HG02610 (cell line): ENCODE measurements at regions not wholly inside any gene's neighbourhood (a gene's known extent, or its start where the extent isn't known, plus 50 kb on each side); places are given as distances from the start of the nearest gene placed in this dataset.

Source experiments
- ATAC-seq: cut with Tn5 transposase; IDR thresholded peaks from one replicate; pipeline ENCODE4 v1.9.1; 2021; ENCODE audit warnings: mild to moderate bottlenecking, moderate library complexity; ENCODE audit not compliant: unreplicated experiment

GRCh38 chr6:91127752-91128151, 540.9 kb upstream of the MAP3K7 start:
- no peak for ATAC-seq

- no peak for ATAC-seq
These were observed 540.0 kb upstream of the MAP3K7 start for GRCh38 chr6:91126876-91127275.

- ATAC-seq: no peak
These were observed 530.7 kb upstream of the MAP3K7 start for GRCh38 chr6:91117550-91117949.

GRCh38 chr6:91114123-91114708, 527.3 kb upstream of the MAP3K7 start:
- ATAC-seq: no peak

DNA sequence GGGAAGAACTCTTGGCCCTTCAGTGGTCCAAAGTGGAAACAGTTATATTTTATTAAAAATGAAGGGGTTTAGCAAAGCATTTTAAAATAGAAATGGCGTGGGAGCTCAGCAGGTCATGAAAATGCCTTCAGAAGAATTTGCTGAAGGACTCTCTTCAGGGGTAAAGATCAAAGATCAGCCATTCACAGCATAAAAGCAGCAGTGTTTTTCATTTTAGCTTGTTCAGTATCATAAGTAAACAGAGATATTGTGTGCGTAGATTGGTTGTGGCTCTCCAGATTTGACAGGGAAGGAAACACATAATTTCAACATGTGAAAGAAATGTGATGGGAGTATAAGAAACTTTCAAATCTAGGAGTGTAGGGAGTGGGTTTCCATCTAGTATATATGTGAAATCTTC, 519.2 kb upstream of the MAP3K7 start:
- ATAC-seq: no peak

DNA sequence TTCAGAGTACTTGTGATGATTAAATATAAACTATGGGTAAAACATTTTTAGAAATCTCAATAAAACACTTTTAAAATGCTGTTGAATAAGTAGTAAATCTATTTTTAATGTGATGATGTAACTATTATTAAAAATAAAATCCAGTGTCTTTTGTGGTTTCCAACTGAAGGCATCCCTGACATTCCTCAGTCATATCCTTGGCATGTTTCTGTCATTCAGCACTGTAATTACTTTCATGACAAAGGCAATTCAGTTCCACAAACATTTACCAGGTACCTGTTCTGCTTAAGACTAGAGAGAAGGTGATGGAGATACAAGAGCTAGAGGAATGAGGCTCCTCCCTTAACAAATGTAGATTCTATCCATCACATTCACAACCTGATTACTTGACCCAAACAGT, 518.7 kb upstream of the MAP3K7 start:
- ATAC-seq: no peak

GRCh38 chr6:91099479-91099878, 512.6 kb upstream of the MAP3K7 start:
- ATAC-seq: no peak

GRCh38 chr6:91098006-91098405, 511.1 kb upstream of the MAP3K7 start:
- no peak for ATAC-seq

GRCh38 chr6:91097364-91097763, 510.5 kb upstream of the MAP3K7 start:
- no peak for ATAC-seq

DNA sequence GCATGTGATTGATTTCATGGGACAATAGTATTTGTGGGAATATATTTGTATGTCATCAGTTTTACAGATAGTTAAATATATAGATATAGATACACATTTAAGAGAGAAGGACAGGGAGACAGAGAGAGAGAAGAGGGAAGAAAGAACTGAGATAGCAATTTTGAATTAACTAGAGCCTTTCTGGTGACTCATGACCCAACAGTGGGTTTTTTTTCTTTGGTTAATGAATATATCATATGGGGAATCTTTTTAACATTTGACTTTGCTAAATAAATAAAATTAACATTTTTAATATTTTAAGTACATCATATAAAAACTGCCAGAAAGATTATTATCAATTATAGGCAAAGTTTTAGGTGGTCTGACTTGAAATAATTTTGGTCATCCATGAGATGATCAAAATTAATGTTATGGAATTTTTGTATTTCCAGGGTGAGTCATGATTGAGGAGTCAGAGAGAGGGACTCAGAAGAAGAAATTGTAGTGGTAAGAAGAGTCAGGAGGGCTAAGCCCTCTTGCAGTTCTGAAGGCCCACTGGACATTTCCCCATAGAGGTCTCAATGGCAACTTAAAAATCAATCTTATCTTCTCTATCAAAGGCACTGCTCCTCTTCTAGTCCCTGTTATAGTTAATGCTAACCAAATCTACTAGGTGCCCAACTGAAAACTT, 508.1 kb upstream of the MAP3K7 start:
- ATAC-seq: no peak

GRCh38 chr6:91094341-91094740, 507.5 kb upstream of the MAP3K7 start:
- ATAC-seq: no peak

DNA sequence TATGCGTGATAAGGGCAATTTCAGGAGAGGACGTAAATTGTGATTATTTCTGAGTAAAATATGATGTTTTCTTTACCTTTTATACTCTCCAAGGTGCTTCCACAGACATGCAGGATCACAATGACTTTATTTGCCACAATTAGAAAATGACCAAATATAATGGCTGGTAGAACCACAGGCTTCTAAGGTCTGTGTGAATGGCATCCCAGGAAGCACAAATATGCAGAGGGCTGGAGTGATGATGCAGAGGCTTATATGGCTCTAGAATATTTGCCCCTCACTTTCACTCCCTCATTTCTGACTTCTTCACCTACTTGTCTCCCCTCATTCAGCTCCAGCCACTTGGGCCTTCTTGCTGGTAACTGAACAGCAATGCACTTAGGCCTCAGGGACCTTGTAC, 502.1 kb upstream of the MAP3K7 start:
- ATAC-seq: no peak

- ATAC-seq: no peak
These were observed 501.6 kb upstream of the MAP3K7 start for GRCh38 chr6:91088515-91088914.

DNA sequence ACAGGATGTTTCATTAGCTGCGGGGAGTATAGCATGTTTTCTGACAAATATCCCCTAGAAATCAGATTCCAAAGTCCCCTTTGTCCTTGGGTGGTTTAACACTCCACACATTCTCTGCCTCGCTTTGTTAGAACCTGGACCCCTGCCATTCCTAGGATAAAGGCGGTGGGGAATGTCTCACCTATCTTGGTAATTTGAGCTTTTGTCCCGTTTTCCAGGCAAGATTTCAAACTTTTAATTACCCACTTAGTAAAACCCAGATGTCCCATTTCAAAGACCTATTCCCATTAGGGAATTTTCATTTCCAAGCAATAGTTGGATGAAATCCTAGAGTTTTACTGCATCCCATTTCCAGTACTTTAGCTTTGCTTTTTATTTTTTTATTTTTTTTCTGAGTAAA, 501.0 kb upstream of the MAP3K7 start:
- no peak for ATAC-seq

GRCh38 chr6:91083211-91083610, 496.3 kb upstream of the MAP3K7 start:
- no peak for ATAC-seq

DNA sequence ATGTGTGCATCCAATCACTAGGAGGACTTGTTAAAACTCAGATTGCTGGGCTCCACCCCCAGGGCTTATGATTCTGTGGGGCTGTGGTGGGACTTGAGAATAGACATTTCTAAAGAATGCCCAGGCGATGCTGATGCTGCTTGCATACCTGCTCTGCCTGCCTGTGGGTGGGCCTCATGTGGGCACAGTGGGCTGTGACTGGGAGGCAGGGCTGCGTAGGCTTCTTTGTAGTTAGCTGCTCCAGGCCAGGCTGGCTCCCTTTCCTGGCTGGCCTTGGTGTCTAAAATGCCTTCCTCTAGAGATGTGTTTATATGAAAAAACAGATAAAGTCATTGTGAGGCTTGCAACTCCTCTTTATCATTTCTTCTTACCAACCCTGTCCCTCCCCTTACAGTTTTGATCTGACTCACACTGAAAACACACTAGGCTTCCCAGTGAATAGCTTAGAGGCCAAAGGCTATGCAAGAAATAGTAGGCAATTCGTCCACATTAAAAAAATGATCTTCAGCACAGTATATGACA, 495.5 kb upstream of the MAP3K7 start:
- no peak for ATAC-seq

GRCh38 chr6:91081452-91082067, 494.7 kb upstream of the MAP3K7 start:
- ATAC-seq: no peak

DNA sequence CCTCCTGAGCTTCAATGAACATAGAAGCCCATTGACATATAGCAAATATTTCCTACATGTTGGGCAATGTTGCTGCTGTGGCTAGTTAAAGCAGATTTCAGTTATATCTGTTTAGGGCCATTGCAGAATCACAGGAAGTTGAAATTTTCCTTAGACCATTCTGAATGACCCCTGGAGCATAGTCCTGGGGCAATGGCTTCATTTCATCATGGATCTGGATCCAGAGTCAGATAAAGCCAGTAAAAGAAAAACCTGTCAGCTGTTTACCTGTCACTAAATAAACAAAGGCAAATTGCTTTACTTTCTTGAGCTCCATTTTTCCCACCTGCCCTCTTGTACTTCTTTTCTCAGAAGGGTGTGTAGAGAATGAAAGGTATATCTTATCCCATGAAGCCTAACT, 494.0 kb upstream of the MAP3K7 start:
- no peak for ATAC-seq

DNA sequence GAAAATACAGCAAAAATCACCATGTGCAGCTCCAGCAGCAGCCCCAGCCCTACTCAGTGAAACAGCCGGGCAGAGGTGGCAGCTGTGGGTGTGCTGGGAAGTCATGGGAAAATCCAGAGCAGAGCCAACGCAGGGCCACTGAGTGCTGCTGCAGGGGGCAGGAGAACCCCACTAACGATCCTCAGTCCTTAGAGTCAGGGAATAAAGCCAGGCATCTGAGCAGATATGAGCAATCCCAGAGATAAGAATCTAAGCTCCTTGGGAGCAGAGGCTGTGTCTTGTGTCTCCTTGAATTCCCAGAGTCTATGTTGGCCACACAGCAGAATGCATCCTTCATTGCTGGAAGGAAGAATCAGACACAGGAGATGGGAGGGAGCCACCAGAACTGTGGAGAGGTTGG, 493.1 kb upstream of the MAP3K7 start:
- no peak for ATAC-seq

- no peak for ATAC-seq
These were observed 488.5 kb upstream of the MAP3K7 start for GRCh38 chr6:91075244-91075976.

DNA sequence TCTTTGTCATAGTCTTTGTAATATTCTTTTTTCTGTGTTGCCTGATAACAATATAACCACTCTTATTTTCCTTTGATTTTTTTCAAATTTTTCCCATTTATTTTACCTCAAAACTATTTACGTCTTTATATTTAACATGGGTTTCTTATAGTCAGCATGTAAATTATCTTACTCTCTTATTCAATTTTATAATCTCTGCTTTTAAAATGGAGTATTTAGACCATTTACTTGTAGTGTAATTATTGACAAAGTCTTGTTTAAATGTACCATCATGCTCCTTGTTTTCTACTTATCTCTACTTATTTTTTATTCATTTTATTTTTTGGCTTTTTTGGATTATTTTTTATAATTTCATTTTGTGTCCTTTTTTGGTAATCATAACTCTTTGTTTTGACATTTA, 476.5 kb upstream of the MAP3K7 start:
- no peak for ATAC-seq

- no peak for ATAC-seq
These were observed 470.8 kb upstream of the MAP3K7 start for GRCh38 chr6:91057689-91058088.
